MM.1S (cell line): ENCODE measurements at regions not wholly inside any gene's neighbourhood (a gene's known extent, or its start where the extent isn't known, plus 50 kb on each side); places are given as distances from the start of the nearest gene placed in this dataset.

ENCODE experiments used
- DNase-seq: peaks from one replicate; pipeline ENCODE4 v3.0.0-alpha.2; 2015
- H2AFZ ChIP-seq: fragments of 300-600 bp; sonication (generic); 2 replicates; pipeline ENCODE4 v1.6.0; 2016; ENCODE audit warnings: antibody characterized with exemption, low read length
- H3F3A ChIP-seq: fragments of 300-600 bp; sonication (generic); 2 replicates; pipeline ENCODE4 v1.6.1; 2016; ENCODE audit warnings: mild to moderate bottlenecking, antibody characterized with exemption, low read length, moderate library complexity, mixed read lengths; ENCODE audit not compliant: insufficient read depth
- H3K27ac ChIP-seq: fragments of 300-600 bp; sonication (generic); 2 replicates; pipeline ENCODE4 v1.5.1; 2016; ENCODE audit warnings: mild to moderate bottlenecking, low read length
- H3K27me3 ChIP-seq: fragments of 300-600 bp; sonication (generic); replicated peaks from 2 replicates; pipeline ENCODE4 v1.6.0; 2016; ENCODE audit warnings: low read length; ENCODE audit not compliant: insufficient read depth
- H3K36me3 ChIP-seq: fragments of 300-600 bp; sonication (generic); replicated peaks from 2 replicates; pipeline ENCODE4 v1.6.1; 2016; ENCODE audit warnings: mild to moderate bottlenecking, low read length, mixed read lengths; ENCODE audit not compliant: insufficient read depth
- H3K4me1 ChIP-seq: fragments of 300-600 bp; sonication (generic); 2 replicates; pipeline ENCODE4 v1.6.1; 2016; ENCODE audit warnings: low read length, mixed read lengths
- H3K4me2 ChIP-seq: fragments of 300-600 bp; sonication (generic); 2 replicates; pipeline ENCODE4 v1.6.0; 2016; ENCODE audit warnings: low read depth, low read length
- H3K4me3 ChIP-seq: fragments of 300-600 bp; sonication (generic); 2 replicates; pipeline ENCODE4 v1.5.1; 2016; ENCODE audit warnings: low read length, mixed read lengths
- H3K79me2 ChIP-seq: fragments of 300-600 bp; sonication (generic); 2 replicates; pipeline ENCODE4 v1.6.1; 2016; ENCODE audit warnings: mixed run types, low read length, mixed read lengths
- H3K9ac ChIP-seq: fragments of 300-600 bp; sonication (generic); 2 replicates; pipeline ENCODE4 v1.6.1; 2016; ENCODE audit warnings: low read length, mixed read lengths
- H3K9me2 ChIP-seq: fragments of 300-600 bp; sonication (generic); replicated peaks from 2 replicates; pipeline ENCODE4 v1.6.1; 2016; ENCODE audit warnings: mild to moderate bottlenecking, low read length, mixed read lengths; ENCODE audit not compliant: insufficient read depth
- H3K9me3 ChIP-seq: fragments of 300-600 bp; sonication (generic); replicated peaks from 2 replicates; pipeline ENCODE4 v1.6.1; 2016; ENCODE audit warnings: mild to moderate bottlenecking, low read length, mixed read lengths; ENCODE audit not compliant: insufficient read depth
- H4K20me1 ChIP-seq: fragments of 300-600 bp; sonication (generic); 2 replicates; pipeline ENCODE4 v1.6.1; 2016; ENCODE audit warnings: mild to moderate bottlenecking, low read length, moderate library complexity, mixed read lengths; ENCODE audit not compliant: insufficient read depth
- CTCF ChIP-seq: fragments of 300-600 bp; sonication (generic); IDR thresholded peaks from 2 replicates; pipeline ENCODE4 v1.5.1; 2016; ENCODE audit warnings: antibody characterized with exemption, low read length, mixed read lengths
- EZH2 ChIP-seq: fragments of 300-600 bp; sonication (generic); optimal IDR thresholded peaks from 2 replicates; pipeline ENCODE3; 2017; ENCODE audit warnings: low read depth, mild to moderate bottlenecking, antibody characterized with exemption, low read length, mixed read lengths
- EZH2phosphoT487 ChIP-seq: fragments of 300-600 bp; sonication (generic); IDR thresholded peaks from 2 replicates; pipeline ENCODE4 v1.6.1; 2018; ENCODE audit warnings: antibody characterized with exemption, low read length

GRCh38 chr20:9920866-9921265 is 82.0 kb upstream of the PAK5 start:
- H3F3A ChIP-seq, result peaks cover 12% of the 10 kb centered on the region; the same call in 1 of the 2 replicates
- H3K4me2 ChIP-seq, result no peak overlapping the region
- no peak for DNase-seq
- no peak overlapping the region for H3K27ac ChIP-seq
- H3K9me3 ChIP-seq, result no peaks in the 10 kb centered on the region
- H3K9me2 ChIP-seq, result no peaks in the 10 kb centered on the region
- no peaks in the 10 kb centered on the region for H4K20me1 ChIP-seq
- peaks cover 16% of the 10 kb centered on the region for H3K4me1 ChIP-seq
- no peak overlapping the region for H2AFZ ChIP-seq
- no peak overlapping the region for H3K4me3 ChIP-seq
- no peak overlapping the region for H3K9ac ChIP-seq
- TF ChIP-seq EZH2 (no peak), CTCF (no peak), EZH2phosphoT487 (no peak)
- no peaks in the 10 kb centered on the region for H3K36me3 ChIP-seq
- no peaks in the 10 kb centered on the region for H3K27me3 ChIP-seq
- no peaks in the 10 kb centered on the region for H3K79me2 ChIP-seq

GRCh38 chr20:9919271-9920014 is 80.6 kb upstream of the PAK5 start:
- Histone ChIP-seq H3K36me3 (no peaks in the 10 kb centered on the region), H3K27me3 (no peaks in the 10 kb centered on the region), H3K4me3 (peak overlapping the region; percentile 6), H2AFZ (peak overlapping the region; percentile 59; the same call in 1 of the 2 replicates), H3K9me2 (no peaks in the 10 kb centered on the region), H3F3A (peaks cover 12% of the 10 kb centered on the region; the same call in 1 of the 2 replicates), H3K4me2 (peak overlapping the region; percentile 55), H3K79me2 (no peaks in the 10 kb centered on the region), H3K9ac (no peak overlapping the region), H3K27ac (peak overlapping the region; percentile 17; the same call in 1 of the 2 replicates), H3K9me3 (no peaks in the 10 kb centered on the region), H4K20me1 (no peaks in the 10 kb centered on the region), H3K4me1 (peaks cover 16% of the 10 kb centered on the region)
- no peak for TF ChIP-seq EZH2
- no peak for TF ChIP-seq CTCF
- no peak for TF ChIP-seq EZH2phosphoT487
- peak; percentile 35 for DNase-seq

GRCh38 chr20:9918348-9918747 is 79.5 kb upstream of the PAK5 start:
- no peaks in the 10 kb centered on the region for H3K9me3 ChIP-seq
- no peaks in the 10 kb centered on the region for H3K36me3 ChIP-seq
- H2AFZ ChIP-seq, result no peak overlapping the region
- H3K27me3 ChIP-seq, result no peaks in the 10 kb centered on the region
- no peaks in the 10 kb centered on the region for H3K9me2 ChIP-seq
- H3K4me3 ChIP-seq, result no peak overlapping the region
- H3F3A ChIP-seq, result peaks cover 12% of the 10 kb centered on the region; the same call in 1 of the 2 replicates
- H3K4me1 ChIP-seq, result peaks cover 16% of the 10 kb centered on the region
- no peak overlapping the region for H3K27ac ChIP-seq
- peak overlapping the region; percentile 55; the same call in 1 of the 2 replicates for H3K4me2 ChIP-seq
- no peak overlapping the region for H3K9ac ChIP-seq
- no peaks in the 10 kb centered on the region for H4K20me1 ChIP-seq
- no peaks in the 10 kb centered on the region for H3K79me2 ChIP-seq
- TF ChIP-seq EZH2 (no peak), CTCF (no peak)
- no peak for DNase-seq
